WI38 (cell line): ENCODE measurements at regions not wholly inside any gene's neighbourhood (a gene's known extent, or its start where the extent isn't known, plus 50 kb on each side); places are given as distances from the start of the nearest gene placed in this dataset.
A peak's percentile ranks its signal among the peaks of the same experiment; 100 is the strongest.

ENCODE experiments used
- H3K4me3 ChIP-seq: 2 replicates; pipeline ENCODE4 v1.5.1; 2011; ENCODE audit warnings: low read depth, mild to moderate bottlenecking, control low read depth, low read length
- TF ChIP-seq, protein P1 (sequence below): IDR thresholded peaks from 2 replicates; pipeline ENCODE4 v1.5.1; 2012; ENCODE audit warnings: low read depth, mild to moderate bottlenecking, control low read depth, low read length

DNA sequence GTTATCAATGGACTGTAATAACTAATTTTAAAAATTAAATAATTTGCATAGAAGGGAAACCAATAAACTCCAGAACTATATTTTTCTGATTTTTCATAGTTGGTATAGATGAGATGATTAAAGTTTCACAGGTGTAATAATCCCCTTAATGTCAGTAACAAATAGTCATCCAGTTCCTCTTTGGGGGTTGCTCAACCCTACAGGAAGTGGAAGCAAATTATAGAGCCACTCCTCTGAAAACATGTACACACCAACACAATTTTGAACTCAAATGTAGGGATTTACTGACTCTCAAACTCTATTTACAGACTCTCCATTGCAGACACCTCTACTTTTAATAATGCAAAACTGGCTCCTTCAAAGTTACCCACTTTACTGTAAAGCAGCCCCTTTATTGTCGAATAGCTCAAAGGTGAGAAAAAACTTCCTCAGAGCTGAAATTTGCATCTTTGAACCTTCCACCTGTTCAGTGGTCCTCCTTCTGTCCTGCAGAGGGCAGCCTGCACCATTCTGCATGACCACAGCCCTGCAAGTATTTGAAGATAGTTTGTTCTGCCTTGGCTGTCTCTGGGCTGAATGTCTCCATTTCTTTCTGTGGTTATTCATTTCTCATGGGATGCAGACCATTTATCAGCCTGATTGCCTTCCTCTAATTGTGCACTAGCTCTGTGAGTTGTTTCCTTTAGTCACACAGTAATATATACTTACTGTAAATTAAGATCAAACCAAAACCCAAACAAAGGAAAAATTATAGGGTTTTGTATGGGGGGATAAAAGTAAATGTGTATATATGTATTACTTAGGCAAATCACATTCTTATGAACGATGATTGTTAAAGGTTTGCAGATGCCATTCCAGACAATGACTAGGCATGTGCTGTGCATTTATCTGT lies 383.2 kb upstream of the SGCD start:
- no peak overlapping the region for H3K4me3 ChIP-seq
- TF ChIP-seq, protein P1, sequence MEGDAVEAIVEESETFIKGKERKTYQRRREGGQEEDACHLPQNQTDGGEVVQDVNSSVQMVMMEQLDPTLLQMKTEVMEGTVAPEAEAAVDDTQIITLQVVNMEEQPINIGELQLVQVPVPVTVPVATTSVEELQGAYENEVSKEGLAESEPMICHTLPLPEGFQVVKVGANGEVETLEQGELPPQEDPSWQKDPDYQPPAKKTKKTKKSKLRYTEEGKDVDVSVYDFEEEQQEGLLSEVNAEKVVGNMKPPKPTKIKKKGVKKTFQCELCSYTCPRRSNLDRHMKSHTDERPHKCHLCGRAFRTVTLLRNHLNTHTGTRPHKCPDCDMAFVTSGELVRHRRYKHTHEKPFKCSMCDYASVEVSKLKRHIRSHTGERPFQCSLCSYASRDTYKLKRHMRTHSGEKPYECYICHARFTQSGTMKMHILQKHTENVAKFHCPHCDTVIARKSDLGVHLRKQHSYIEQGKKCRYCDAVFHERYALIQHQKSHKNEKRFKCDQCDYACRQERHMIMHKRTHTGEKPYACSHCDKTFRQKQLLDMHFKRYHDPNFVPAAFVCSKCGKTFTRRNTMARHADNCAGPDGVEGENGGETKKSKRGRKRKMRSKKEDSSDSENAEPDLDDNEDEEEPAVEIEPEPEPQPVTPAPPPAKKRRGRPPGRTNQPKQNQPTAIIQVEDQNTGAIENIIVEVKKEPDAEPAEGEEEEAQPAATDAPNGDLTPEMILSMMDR, result peak; percentile 92

DNA sequence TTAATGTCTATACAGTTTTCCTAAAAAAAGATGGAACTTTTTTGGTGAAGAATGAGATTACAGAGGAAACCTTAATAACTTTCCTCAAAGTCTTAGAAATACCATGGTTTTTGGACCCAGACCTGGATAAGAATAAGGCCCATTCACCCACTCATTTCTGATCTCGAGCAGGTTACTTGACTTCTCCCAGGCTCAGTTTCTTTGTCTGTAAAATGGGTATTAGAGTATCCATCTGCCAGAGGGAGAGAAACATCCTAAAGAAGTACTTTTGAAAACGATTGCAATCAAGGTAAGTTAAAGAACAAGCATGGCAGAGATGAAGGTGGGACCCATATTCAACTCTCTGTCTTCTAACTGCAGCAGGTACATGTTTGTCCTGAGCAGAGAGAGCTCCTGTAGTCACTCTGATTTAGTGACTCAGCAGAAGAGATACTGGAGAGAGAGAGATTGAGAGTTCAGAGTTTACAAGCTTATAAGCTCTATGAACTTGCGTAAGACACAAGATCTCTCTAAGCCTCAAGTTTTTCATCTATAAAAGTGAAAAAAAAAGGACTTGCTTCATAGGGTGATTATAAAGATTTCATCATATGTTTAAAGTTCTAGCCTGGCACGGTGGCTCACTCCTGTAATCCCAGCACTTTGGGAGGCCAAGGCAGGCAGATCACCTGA lies 379.4 kb upstream of the SGCD start:
- no peak overlapping the region for H3K4me3 ChIP-seq
- TF ChIP-seq, protein P1, result no peak

DNA sequence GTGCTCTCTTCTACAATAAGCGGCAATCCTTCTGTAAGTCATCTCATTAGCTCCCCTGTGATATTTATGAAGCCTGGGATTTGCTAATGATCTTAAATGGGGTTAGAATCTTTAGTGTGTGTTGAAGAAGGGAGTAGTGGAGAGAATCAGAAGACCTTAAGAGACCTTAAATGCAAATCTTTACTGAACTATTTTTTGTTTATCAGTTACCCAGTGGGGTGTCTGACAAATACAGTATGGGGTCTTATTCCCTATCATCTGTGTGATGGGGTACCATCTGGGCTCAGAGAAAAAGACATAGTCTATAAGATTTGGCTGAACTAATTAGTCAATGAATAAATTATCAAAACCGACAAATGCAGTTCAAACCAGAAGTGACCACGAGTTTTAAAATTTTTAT lies 378.4 kb upstream of the SGCD start:
- TF ChIP-seq, protein P1, result no peak
- no peak overlapping the region for H3K4me3 ChIP-seq

DNA sequence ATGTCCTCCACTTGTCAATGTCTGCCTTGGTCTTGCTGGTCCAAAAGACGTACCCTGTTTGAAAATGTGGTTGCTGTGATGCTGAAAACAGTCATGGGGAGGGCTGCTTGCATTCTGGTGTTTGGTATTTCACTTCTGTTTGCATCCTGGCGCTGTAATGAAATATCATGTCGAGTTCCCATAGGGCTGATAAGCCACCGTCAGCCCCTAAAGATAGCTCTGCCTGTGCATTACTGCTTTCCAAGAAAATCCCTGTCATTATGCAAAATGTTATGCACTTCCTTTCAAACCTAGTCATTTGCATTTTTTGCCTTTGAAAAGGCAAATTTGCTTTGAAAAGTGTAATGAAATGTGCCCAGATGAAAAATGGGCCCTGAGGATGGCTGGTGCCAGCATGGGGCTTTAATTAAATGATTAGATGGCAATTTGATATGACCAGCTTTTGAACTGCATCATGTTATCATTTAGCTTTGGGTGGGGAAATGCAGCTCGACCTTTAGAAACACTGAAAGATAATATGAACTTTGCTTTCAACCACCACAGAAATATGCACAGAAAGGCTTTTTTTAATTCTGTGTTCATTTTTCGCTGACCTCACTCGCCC lies 374.4 kb upstream of the SGCD start:
- TF ChIP-seq, protein P1, result no peak
- no peak overlapping the region for H3K4me3 ChIP-seq

DNA sequence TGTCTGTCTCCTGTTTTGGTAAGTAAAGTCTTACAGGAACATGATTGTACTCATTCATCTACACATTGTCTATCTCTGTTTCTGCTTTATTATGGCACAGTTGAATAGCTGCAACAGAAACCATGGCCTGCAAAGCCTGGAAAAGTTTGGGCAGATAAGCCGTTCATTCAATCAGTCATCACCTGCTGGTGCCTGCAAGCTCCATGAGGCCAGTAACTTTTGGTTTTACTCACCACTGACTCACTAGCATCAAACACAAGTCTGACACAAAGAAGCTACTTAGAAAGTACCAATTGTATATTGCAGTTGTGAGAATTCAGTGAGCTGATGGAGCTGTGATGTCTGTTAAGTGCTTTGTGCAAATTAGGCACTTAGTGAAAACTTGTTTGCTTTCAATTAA lies 373.6 kb upstream of the SGCD start:
- H3K4me3 ChIP-seq, result no peak overlapping the region
- TF ChIP-seq, protein P1, result no peak

DNA sequence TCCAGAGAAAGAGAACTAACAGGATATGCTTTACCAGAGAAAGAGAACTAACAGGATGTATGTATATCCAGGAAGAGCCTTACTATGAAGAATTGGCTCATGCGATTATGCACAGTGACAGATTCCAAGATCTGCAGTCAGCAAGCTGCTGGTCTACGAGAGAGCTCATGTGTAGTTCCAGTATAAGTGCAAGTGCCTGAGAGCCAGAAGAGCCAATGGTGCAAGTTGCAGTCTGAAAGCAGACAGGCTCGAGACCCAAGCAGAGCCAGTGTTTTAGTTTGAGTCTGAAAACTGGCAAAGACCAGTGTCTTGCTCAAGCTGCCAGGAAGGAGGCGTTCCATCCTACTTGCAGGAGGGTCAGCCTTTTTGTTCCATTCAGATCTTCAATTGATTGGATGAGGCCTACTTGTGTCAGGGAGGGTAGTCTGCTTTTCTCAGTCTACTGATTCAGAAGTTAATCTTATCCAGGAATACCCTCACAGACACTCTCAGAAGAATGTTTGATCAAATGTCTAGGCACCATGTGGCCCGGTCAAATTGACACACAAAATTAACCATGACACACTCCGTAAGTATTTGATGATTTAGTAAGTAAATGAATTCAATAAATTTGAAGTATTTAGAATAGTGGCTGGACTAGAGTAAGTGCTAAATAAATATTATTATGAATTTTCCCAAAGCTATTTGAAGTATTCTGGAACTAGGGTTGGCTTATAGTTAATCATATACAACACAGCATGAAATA lies 372.1 kb upstream of the SGCD start:
- H3K4me3 ChIP-seq, result no peak overlapping the region
- TF ChIP-seq, protein P1, result no peak
